Stimulated activated CD4-positive, alpha-beta T cell treated with anti-CD3 and anti-CD28 coated beads, Interleukin-15, amount 100 ng/mL, for 1 hour (primary cell): ENCODE measurements at regions not wholly inside any gene's neighbourhood (a gene's known extent, or its start where the extent isn't known, plus 50 kb on each side); places are given as distances from the start of the nearest gene placed in this dataset.
"Not testable (repeated sequence)": the region's sequence is repeated elsewhere in the genome, so short reads cannot be mapped to it uniquely, and the experiment has no call there.

Experiments
- DNase-seq, 2 donors: peaks; one replicate each; pipeline ENCODE4 v3.0.0-alpha.2; 2020; ENCODE audit warnings: low read depth in 1 of 2, low spot score in 1 of 2

DNA sequence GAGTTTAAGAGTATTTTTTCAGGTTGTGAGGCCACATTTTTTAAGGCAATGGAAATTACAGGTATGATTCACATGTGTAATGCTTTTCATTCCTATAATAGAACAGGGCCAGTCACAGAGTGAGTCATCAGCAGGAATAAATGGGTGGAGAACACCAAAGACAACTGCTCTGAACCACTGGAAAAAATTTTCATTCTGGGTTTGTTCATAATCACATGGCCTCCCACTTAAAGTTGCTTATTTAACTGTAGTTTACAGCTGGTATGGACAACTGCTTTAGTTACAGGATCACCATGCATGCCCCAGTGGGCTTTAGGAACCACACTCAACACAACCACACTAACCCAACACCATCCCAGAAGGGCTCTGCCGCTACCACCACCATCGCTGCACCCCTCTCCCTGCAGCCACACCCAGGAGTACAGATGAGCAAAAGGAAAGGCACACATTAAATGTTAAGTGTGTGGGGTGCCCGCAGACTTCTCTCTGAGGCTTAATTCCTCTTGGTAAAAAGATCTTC is 107.0 kb upstream of the DST start:
- DNase-seq = no peak

DNA sequence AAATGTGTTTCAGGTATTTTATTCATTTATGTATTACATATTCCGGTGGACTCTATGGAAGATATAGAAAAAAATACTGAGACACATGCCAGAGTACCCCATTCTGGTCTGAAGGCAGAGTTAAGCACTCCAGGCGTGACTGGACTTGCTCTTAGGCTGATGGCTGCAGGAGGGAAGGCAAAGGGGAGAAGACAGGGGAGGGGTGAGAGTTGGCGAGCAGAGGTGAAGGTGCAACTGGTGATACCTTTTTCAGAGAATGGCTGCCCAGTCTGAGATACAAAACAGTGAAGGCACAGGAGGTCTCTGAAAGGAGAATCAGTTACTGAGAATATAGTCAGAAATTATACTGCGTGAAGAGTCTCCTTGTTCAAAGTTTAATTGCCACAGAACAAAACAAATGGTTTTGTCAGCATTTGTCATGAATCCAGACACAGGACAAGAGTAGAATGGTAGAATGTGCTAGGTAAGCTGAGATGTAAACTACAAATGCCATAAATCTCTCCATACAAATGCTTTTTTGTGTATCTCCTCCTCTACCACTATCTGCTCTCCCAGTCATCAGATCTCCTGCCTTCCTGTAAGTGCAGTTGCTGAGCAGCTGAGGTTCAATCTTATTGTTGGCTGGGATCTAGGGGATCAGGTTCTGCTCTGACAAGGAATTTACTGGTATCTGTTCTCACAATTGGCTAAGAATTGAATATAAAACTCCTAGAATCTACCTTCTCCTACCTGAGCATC is 104.2 kb upstream of the DST start:
- no peak for DNase-seq

GRCh38 chr6:56745971-56746370 is 103.3 kb upstream of the DST start:
- no peak for DNase-seq

DNA sequence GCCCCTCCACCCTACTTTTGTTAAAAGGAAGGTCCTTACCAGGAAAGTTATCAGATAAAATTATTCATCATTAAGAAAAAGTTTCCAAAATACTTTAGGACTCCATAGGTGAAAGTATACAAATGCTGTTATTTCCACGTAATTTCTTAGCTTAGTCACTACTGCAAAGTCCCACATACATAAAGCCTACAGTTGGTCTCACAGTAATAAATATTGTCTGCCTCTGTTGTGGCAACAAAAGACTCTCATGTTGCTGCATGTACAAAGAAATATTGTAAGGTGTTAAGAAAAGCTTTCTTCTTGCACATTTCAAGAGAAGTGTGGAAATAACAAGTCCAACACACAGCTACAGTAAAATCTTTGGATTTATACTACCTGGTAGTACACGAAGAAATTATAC is 102.4 kb upstream of the DST start:
- DNase-seq = no peak

DNA sequence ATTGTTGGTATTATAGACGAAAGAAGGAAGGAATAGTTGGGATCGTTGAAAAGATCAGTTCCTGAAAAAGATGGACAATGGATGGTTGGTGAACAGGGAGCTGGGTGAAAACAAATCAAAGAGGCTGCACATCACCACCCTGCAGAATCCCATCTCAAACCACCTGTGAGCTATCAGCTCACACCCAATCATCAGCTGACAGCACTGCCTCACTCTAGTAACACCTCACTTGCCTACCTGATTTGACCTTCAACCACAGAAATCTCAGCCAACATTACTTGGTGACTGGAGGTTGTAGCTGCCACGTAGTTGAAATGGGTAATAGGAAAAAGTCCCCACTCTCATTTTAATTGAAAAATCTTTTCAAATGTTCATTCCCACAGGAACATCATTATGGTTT is 101.8 kb upstream of the DST start:
- DNase-seq = no peak

GRCh38 chr6:56742122-56742791 is 99.6 kb upstream of the DST start:
- no peak for DNase-seq

DNA sequence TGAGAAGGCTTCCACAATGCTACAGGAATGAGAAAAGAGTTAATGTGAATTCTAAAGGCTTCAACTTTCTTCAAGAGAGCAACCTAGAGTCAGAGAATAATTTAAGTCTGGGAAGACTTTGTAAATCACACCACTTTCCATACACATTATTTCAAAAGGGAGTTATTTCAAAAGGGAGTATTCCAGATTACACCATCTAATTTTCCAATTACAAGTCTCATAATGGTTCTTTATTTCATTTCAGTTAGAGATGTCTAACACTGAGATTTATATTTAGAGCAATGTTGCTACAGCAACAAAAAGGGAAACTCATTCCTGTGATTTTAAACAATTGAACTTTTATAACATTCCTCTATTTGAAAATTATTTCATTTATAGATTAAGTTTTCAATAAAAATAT is 98.8 kb upstream of the DST start:
- no peak for DNase-seq

DNA sequence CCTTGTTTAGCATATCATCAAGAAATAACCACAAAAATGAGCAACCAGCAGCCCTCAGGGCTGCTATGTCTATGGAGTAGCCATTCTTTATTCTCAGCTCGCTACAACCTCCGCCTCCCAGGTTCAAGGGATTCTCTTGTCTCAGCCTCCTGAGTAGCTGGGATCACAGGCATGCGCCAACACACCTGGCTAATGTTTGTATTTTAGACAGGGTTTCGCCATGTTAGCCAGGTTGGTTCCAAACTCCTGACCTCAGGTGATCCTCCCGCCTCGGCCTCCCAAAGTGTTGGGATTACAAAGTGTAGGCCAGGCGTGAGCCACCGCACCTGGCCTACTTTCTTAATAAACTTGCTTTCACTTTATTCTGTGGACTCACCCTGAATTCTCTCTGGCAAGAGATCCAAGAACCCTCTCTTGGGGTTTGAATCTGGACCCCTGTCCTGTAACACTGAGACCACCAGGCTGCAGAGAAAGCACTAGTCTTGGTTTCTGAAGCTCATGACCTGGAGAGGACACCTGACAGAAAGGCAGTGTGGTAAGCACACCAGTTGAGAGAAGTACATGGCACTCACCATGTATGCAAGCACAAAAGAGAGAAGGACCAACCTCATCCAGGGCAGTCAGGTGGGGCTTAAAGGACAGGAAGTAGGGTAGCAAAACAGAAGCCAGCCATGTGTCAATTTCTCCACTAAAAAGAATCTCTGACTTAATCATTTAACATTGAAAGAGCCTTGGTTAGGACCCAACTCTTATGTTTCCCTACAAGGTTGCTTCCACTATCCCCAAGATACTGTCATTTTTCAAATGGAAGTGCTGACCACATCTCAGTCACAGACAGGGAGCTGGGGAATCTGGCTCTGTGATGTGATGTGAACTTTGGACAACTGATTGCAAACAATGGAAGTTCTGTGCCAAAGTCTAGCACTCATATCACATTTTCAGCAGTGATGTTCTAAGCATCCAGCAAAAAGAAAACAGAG is 97.4 kb upstream of the DST start:
- no peak for DNase-seq

DNA sequence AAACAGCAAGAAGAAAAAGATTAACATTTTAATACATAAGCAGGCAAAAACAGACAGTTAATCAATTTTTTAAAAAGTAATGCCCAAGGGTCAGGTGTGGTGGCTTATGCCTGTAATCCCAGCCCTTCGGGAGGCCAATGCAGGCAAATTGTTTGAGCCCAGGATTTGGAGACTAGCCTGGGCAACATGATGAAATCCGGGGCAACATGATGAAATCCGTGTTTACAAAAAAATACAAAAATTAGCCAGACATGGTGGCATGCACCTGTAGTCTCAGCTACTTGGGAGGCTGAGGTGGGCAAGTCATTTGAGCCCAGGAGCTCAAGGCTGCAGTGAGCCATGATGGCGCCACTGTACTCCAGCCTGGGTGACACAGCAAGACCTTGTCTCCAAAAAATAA is 94.1 kb upstream of the DST start:
- DNase-seq = no peak

DNA sequence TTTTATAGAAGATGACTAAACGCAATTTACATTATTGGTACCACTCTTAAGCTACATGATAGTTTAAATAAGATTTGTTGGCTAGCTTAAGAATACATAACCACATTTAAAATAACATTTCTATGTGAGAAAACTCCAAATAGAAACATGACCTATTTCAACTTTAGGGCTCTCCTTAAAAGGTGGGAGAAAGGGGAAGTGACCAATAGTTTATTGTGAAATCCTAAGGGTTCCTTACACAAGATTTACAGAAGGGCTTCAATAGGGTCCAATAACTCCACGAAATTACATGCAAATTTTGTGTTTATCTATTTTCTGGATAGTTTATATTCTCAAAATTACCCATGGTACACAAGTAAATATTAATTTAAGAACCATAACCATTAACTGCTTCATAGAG is 91.6 kb upstream of the DST start:
- no peak for DNase-seq

DNA sequence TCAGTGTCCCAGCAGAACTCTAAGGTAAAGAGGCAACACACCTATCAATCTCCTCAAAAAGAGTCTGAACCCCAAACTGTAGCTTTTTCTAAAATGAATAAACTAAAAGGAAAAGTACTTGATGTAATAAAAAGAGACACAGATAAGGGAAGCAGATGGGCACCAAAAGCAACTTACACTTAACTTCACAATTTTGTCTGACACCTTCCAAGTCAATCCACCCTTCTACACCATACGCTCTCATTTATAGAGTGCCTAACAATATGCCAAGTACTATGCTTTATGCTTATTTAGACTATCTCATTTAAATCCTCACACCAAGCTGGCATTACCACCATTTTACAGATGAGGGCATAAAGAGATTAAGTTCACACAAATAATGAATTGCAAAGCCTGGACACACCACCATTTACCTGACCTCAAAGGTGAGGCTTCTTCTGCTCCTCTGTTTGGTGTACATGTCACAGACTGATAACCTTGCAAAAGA is 90.6 kb upstream of the DST start:
- no peak for DNase-seq

- no peak for DNase-seq
Observed at GRCh38 chr6:56732517-56732916, 89.8 kb upstream of the DST start.

GRCh38 chr6:56730663-56731529 is 88.2 kb upstream of the DST start:
- no peak for DNase-seq

- no peak for DNase-seq
Observed at GRCh38 chr6:56729719-56730118, 87.0 kb upstream of the DST start.

DNA sequence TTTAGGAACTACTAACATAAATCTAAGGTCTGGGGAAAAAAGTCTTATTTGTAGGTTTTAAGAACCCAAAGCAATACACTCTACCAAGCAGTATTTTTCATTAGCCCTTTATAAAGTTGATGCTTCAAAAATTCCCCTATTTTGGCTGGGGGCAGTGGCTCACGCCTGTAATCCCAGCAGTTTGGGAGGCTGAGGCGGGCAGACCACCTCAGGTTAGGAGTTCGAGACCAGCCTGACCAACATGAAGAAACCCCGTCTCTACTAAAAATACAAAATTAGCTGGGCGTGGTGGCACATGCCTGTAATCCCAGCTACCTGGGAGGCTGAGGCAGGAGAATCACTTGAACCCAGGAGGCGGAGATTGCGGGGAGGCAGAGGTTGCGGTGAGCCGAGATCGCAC is 86.5 kb upstream of the DST start:
- not testable (repeated sequence) for DNase-seq

- no peak for DNase-seq
Observed at GRCh38 chr6:56727097-56727850, 84.6 kb upstream of the DST start.

DNA sequence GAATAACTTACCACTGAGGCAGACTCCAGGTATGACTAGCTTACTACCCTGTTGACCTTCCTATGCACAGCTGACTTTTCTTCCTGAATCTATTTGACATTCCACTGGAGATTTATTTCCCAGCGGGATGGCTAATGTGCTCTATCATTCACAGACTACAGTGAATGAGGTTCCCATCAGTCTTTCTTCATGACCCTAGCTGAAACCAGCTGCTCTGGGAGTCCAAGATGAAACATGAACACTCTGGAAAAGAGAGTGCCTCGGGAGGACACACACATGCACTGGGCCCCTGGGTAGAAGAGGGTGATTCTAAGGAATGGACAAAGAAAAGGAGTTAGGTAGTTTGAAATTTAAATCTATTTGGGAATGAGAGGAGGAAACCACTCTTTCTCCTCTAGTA is 82.6 kb upstream of the DST start:
- DNase-seq = no peak

DNA sequence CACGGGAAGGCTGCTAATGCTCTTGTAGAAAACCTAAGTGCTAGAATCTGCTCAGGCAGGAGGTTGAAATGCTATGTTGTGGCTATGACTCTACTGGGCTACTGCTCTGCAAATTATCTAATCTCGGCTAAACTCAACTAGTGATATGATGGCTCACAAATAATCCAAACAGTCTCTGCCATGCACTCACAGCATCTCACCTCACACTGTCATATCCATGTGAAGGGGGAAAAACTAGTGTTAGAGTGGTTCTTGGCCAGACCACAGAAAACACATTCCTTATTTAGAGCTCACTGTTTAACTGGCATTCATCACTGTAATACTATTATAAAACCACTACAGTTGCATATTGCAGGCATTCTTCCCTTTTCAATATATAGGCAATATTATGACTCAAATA is 81.8 kb upstream of the DST start:
- no peak for DNase-seq

- DNase-seq = no peak
Observed at GRCh38 chr6:56720882-56721281, 78.2 kb upstream of the DST start.

DNA sequence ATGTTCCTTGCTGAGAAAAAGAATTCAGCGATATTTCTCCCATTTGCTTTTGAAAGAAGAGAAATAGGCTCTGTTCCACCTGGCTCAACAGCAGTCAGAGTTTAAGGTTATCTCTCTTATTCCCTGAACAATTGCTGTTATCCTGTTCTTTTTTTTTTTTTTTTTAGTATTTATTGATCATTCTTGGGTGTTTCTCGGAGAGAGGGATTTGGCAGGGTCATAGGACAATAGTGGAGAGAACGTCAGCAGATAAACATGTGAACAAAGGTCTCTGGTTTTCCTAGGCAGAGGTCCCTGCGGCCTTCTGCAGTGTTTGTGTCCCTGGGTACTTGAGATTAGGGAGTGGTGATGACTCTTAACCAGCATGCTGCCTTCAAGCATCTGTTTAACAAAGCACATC is 77.5 kb upstream of the DST start:
- not testable (repeated sequence) for DNase-seq
